Peyer's patch (tissue), 4 donors: ENCODE measurements at regions not wholly inside any gene's neighbourhood (a gene's known extent, or its start where the extent isn't known, plus 50 kb on each side); places are given as distances from the start of the nearest gene placed in this dataset.

Experiments
- POLR2A ChIP-seq, 2 donors: fragments of 450-650 bp; IDR thresholded peaks; one replicate each; pipeline ENCODE4 v1.5.1; 2017; ENCODE audit warnings: antibody characterized with exemption in 2 of 2, mild to moderate bottlenecking in 2 of 2, moderate library complexity in 2 of 2
- TF ChIP-seq, protein P1 (sequence below), 6 experiments: fragments of 450-650 bp in 4 of 6; fragments of 200-600 bp in 2 of 6; sonication (generic) in 1 of 6; IDR thresholded peaks; one replicate each; pipeline ENCODE4 v1.5.1; 2017 to 2019; ENCODE audit warnings: antibody characterized with exemption in 6 of 6, mild to moderate bottlenecking in 3 of 6, moderate library complexity in 1 of 6

DNA sequence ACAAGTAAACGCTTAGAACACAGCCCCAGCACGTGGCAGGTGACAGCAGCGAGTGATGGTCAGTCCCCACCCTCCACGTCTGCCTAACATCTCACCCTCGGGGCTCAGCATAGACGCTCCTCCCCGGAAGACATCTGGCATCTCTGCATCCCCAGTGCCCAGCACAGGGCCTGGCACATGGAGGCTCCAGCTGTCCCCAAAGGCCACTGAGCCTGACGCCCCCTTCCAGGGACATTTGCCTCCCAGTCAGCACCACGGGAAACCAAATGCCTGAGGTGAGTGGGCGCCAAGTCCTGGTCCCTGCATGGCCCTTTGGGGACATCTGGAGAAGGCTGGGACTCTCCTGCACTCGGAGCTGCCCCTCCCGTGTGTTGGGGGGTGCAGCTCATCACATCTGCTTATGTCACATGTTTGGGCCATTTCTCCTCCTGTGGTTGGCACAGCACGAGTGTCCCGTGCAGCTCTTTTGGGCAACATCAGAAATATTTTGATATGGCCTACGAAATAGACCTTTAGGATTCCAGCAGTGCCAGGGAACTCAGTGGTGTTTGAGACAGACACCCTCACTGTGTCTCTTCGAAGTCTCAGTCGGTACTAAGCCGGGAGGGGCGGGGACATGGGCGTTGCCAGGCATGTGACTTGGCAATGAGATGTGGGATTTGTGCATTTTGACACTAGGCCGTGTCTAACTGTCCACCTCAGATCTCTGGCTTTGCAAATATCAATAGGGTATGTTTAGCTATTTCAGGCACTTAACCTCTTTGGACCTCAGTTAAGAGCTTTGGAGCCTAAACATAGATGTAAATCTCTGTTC lies 315.0 kb downstream of the PTPRU start:
- TF ChIP-seq, protein P1, sequence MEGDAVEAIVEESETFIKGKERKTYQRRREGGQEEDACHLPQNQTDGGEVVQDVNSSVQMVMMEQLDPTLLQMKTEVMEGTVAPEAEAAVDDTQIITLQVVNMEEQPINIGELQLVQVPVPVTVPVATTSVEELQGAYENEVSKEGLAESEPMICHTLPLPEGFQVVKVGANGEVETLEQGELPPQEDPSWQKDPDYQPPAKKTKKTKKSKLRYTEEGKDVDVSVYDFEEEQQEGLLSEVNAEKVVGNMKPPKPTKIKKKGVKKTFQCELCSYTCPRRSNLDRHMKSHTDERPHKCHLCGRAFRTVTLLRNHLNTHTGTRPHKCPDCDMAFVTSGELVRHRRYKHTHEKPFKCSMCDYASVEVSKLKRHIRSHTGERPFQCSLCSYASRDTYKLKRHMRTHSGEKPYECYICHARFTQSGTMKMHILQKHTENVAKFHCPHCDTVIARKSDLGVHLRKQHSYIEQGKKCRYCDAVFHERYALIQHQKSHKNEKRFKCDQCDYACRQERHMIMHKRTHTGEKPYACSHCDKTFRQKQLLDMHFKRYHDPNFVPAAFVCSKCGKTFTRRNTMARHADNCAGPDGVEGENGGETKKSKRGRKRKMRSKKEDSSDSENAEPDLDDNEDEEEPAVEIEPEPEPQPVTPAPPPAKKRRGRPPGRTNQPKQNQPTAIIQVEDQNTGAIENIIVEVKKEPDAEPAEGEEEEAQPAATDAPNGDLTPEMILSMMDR (IDR thresholded peaks at IDR 0.05): no peak
- no peak for TF ChIP-seq POLR2A (IDR thresholded peaks at IDR 0.05)
